Nephron (organoid): ENCODE measurements at regions not wholly inside any gene's neighbourhood (a gene's known extent, or its start where the extent isn't known, plus 50 kb on each side); places are given as distances from the start of the nearest gene placed in this dataset.
A peak's percentile ranks its signal among the peaks of the same experiment; 100 is the strongest.

Source experiments
- H3K27ac Mint-ChIP-seq, 3 experiments: 2 replicates each; pipeline ENCODE4 v1.8.0; 2020; ENCODE audit warnings: mixed read lengths in 3 of 3, mild to moderate bottlenecking in 2 of 3, moderate library complexity in 1 of 3
- H3K27me3 Mint-ChIP-seq: 2 replicates; pipeline ENCODE4 v1.8.0; 2021; ENCODE audit warnings: low read depth, mild to moderate bottlenecking, moderate library complexity, mixed read lengths
- H3K36me3 Mint-ChIP-seq: 2 replicates; pipeline ENCODE4 v1.8.0; 2020; ENCODE audit warnings: low read depth, mixed read lengths
- H3K4me1 Mint-ChIP-seq: 2 replicates; pipeline ENCODE4 v1.8.0; 2020; ENCODE audit warnings: mixed read lengths
- H3K4me3 Mint-ChIP-seq, 3 experiments: 2 replicates each; pipeline ENCODE4 v1.8.0; 2020; ENCODE audit warnings: mild to moderate bottlenecking in 3 of 3, mixed read lengths in 3 of 3, moderate library complexity in 2 of 3
- H3K9me3 Mint-ChIP-seq: 2 replicates; pipeline ENCODE4 v1.8.0; 2020; ENCODE audit warnings: mixed read lengths
- TF ChIP-seq, protein P1 (sequence below), 3 experiments: fragments of 200-600 bp; sonication (generic); IDR thresholded peaks; one replicate each; pipeline ENCODE4 v1.5.0; 2021; ENCODE audit warnings: antibody characterized with exemption in 3 of 3; ENCODE audit not compliant: unreplicated experiment in 3 of 3

DNA sequence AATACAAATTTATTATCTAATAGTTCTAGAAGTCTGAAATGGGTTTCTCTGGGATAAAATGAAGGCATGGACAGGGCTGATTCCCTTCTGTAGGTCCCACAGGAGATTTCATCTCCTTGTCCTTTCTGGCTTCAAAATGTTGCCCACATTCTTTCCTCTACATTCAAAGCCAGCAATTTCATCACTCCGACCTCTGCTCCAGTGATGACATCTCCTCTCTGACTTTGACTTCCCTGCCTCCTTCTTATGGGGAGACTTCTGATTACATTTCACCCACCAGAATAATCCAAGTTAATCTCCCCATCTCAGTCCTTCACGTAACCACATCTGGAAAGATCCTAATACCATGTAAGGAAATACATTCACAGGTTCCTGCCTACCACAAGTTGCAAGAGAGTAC lies 358.0 kb upstream of the C1orf87 start:
- Mint-ChIP-seq H3K36me3 (peaks cover 13% of the 10 kb centered on the region), H3K9me3 (peaks cover 24% of the 10 kb centered on the region), H3K4me3 (no peak overlapping the region), H3K27ac (no peak overlapping the region), H3K4me1 (peaks cover 7% of the 10 kb centered on the region), H3K27me3 (no peaks in the 10 kb centered on the region)
- TF ChIP-seq, protein P1, sequence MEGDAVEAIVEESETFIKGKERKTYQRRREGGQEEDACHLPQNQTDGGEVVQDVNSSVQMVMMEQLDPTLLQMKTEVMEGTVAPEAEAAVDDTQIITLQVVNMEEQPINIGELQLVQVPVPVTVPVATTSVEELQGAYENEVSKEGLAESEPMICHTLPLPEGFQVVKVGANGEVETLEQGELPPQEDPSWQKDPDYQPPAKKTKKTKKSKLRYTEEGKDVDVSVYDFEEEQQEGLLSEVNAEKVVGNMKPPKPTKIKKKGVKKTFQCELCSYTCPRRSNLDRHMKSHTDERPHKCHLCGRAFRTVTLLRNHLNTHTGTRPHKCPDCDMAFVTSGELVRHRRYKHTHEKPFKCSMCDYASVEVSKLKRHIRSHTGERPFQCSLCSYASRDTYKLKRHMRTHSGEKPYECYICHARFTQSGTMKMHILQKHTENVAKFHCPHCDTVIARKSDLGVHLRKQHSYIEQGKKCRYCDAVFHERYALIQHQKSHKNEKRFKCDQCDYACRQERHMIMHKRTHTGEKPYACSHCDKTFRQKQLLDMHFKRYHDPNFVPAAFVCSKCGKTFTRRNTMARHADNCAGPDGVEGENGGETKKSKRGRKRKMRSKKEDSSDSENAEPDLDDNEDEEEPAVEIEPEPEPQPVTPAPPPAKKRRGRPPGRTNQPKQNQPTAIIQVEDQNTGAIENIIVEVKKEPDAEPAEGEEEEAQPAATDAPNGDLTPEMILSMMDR (IDR thresholded peaks at IDR 0.05; ENCODE audit: unreplicated experiment in 3 of 3), result no peak

DNA sequence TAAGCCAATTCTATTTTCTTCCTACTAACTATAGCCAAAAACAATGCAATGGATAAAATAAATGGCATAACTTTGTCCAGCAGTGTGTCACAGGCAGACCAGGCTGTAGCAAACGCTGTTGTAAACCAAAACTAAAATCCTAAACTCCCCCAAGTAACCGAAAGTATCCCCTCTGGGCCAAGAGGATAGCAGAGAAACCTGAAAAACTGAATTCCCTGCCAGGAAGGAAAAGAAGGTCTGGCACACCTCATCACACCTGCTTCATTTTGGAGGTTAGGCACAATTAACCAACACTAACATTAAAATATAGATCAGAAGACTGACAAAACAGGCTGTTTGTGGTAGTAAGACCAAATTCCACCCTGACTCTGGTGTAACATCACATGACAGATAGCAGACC lies 356.8 kb upstream of the C1orf87 start:
- Mint-ChIP-seq H3K36me3 (peaks cover 13% of the 10 kb centered on the region), H3K4me3 (no peak overlapping the region), H3K27ac (peak overlapping the region in 1 of 3 experiments; percentile 4), H3K4me1 (peaks cover 7% of the 10 kb centered on the region), H3K9me3 (peaks cover 20% of the 10 kb centered on the region), H3K27me3 (no peaks in the 10 kb centered on the region)
- TF ChIP-seq, protein P1 (IDR thresholded peaks at IDR 0.05; ENCODE audit: unreplicated experiment in 3 of 3), result no peak

DNA sequence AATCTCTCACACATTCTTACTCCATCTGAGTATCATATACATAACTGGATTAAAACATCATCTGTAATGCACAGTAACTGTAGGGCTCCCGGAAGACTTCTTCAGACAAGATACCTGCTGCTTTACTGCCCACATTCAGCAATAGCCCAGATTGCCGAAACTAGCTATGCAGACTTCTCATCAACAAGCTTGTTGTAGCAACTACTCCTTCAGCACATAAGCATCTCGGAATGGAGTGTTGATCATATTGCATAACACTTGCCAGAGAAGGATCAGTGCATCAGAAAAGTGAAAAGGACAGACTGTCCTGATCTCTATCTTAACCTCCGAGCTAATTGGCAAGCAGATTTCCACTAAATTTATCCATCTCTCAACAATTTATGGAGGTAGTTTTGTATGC lies 354.6 kb upstream of the C1orf87 start:
- Mint-ChIP-seq H3K4me3 (no peak overlapping the region), H3K36me3 (peaks cover 3% of the 10 kb centered on the region), H3K27me3 (no peaks in the 10 kb centered on the region), H3K9me3 (peaks cover 7% of the 10 kb centered on the region), H3K27ac (no peak overlapping the region), H3K4me1 (peaks cover 19% of the 10 kb centered on the region)
- TF ChIP-seq, protein P1 (IDR thresholded peaks at IDR 0.05; ENCODE audit: unreplicated experiment in 3 of 3), result no peak

DNA sequence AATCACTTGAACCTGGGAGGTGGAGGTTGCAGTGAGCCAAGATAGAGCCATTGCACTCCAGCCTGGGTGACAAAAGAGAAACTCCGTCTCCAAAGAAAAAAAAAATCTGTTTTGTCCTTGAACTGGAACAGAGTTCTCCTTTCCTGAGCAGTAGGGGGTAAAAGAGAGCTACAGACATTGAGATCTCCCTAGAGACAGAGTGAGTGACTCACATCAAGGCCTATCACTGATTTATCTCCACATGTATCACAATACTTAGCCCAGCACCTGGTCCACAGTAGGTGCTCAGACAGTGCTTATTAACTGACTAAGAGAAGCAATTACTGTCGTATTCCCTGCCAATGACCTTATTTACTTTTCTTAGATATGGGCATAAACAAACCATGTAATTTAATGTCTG lies 354.1 kb upstream of the C1orf87 start:
- H3K27ac Mint-ChIP-seq, result no peak overlapping the region
- TF ChIP-seq, protein P1 (IDR thresholded peaks at IDR 0.05; ENCODE audit: unreplicated experiment in 3 of 3), result no peak
- peaks cover 23% of the 10 kb centered on the region for H3K4me1 Mint-ChIP-seq
- H3K27me3 Mint-ChIP-seq, result no peaks in the 10 kb centered on the region
- peaks cover 7% of the 10 kb centered on the region for H3K9me3 Mint-ChIP-seq
- H3K4me3 Mint-ChIP-seq, result no peak overlapping the region
- H3K36me3 Mint-ChIP-seq, result no peaks in the 10 kb centered on the region

DNA sequence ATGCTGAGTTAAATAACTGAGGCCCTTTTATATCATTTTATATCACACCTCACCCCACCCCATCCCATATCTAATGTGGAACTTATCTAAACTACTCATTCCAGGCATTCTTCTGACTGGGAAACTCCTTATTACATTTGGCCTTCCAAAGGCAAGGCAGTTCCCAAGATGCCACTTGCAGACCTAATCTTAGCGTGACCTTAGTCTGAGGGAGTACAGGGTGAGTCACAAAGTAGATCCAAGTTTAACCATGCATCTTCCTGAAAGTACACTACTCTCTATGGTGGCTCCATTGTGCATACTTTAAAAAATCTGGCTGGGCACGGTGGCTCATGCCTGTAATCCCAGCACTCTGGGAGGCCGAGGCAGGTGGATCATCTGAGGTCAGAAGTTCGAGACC lies 353.6 kb upstream of the C1orf87 start:
- Mint-ChIP-seq H3K9me3 (peaks cover 8% of the 10 kb centered on the region), H3K4me3 (no peak overlapping the region), H3K36me3 (no peaks in the 10 kb centered on the region), H3K27ac (no peak overlapping the region), H3K27me3 (no peaks in the 10 kb centered on the region), H3K4me1 (peaks cover 26% of the 10 kb centered on the region)
- TF ChIP-seq, protein P1 (IDR thresholded peaks at IDR 0.05; ENCODE audit: unreplicated experiment in 3 of 3), result no peak

DNA sequence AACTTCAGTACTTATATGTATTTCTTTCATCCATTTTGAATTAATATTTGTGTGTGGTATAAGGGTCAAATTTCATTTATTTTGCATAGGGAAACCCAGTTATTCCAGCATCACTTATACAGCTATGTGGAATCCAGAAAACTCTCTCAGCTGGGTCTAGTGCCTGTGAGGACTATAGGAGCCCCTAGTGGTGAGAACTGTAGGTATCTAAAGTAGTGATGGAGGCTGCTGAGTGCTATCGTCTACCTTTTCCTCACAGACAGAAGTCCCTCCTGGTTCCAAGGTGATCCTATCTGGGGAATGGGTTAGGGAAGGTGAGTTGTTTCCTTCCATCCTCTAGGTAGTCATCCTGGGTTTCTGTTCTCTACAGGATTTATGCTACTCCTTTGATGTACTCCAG lies 352.0 kb upstream of the C1orf87 start:
- no peak overlapping the region for H3K4me3 Mint-ChIP-seq
- H3K36me3 Mint-ChIP-seq, result no peaks in the 10 kb centered on the region
- TF ChIP-seq, protein P1 (IDR thresholded peaks at IDR 0.05; ENCODE audit: unreplicated experiment in 3 of 3), result peak in 2 of 3 experiments; percentile 20 to 36
- peaks cover 26% of the 10 kb centered on the region for H3K4me1 Mint-ChIP-seq
- no peak overlapping the region for H3K27ac Mint-ChIP-seq
- peaks cover 12% of the 10 kb centered on the region for H3K9me3 Mint-ChIP-seq
- H3K27me3 Mint-ChIP-seq, result no peaks in the 10 kb centered on the region
